GM12878 (cell line): ENCODE measurements at regions not wholly inside any gene's neighbourhood (a gene's known extent, or its start where the extent isn't known, plus 50 kb on each side); places are given as distances from the start of the nearest gene placed in this dataset.

Source experiments
- ATAC-seq: fragments of 200-7000 bp; cut with Tn5 transposase; 3 replicates; pipeline ENCODE4 v1.9.1; 2020; ENCODE audit warnings: mild to moderate bottlenecking, moderate library complexity
- BruUV-seq: library from RNA; stranded (reverse); fragments of 400-500 nt; replicated peaks from 2 replicates; lab custom pipeline; 2021; lab: Mats Ljungman, UMichigan
- CTCF ChIA-PET: fragments of 300-600 bp; sonication (Branson Sonifier 250); formaldehyde crosslinking; extraction: SDS; loops from one replicate; lab custom pipeline; 2021; ENCODE audit warnings: inconsistent platforms; lab: Yijun Ruan, JAX
- POLR2A ChIA-PET: fragments of 350-600 bp; formaldehyde crosslinking; extraction: SDS; loops from one replicate; lab custom pipeline; 2021; ENCODE audit warnings: inconsistent platforms; lab: Charles Lee
- RAD21 ChIA-PET: fragments of 300-600 bp; sonication (Branson Sonifier 250); formaldehyde crosslinking; loops from one replicate; lab custom pipeline; 2023; ENCODE audit warnings: antibody characterized with exemption; ENCODE audit not compliant: unreplicated experiment; lab: Charles Lee
- SMC1A ChIA-PET: fragments of 300-600 bp; sonication (Branson Sonifier 250); formaldehyde crosslinking; loops from one replicate; lab custom pipeline; 2023; ENCODE audit not compliant: unreplicated experiment, uncharacterized antibody; lab: Charles Lee
- DNase-seq: peaks from one replicate; pipeline ENCODE4 v3.0.0-alpha.2; 2011; ENCODE audit warnings: low read depth, low spot score
- FAIRE-seq: peaks from 3 replicates; lab custom pipeline; 2011; peaks lifted over from hg19 to GRCh38; lab: Jason Lieb, UNC
- H2AFZ ChIP-seq: 2 replicates; pipeline ENCODE4 v1.6.0; 2011; ENCODE audit warnings: low read depth, low read length, control low read depth; ENCODE audit not compliant: control insufficient read depth
- H3K27ac ChIP-seq: 2 replicates; pipeline ENCODE4 v1.5.1; 2011; ENCODE audit warnings: control low read depth; ENCODE audit not compliant: control insufficient read depth, insufficient read depth
- H3K27me3 ChIP-seq, 2 experiments: replicated peaks in 1 of 2; 2 replicates each; pipeline versions ENCODE4 v1.6.0 to v1.6.1; 2011; ENCODE audit warnings: low read length in 1 of 2; ENCODE audit not compliant: control insufficient read depth in 2 of 2, insufficient read depth in 2 of 2
- H3K36me3 ChIP-seq, 2 experiments: 2 replicates each; pipeline ENCODE4 v1.5.1; 2011; ENCODE audit warnings: low read length in 1 of 2; ENCODE audit not compliant: control insufficient read depth in 2 of 2, insufficient read depth in 2 of 2
- H3K4me1 ChIP-seq: 2 replicates; pipeline ENCODE4 v1.6.1; 2011; ENCODE audit warnings: mild to moderate bottlenecking, low read length, moderate library complexity, mixed read lengths; ENCODE audit not compliant: control insufficient read depth, insufficient read depth
- H3K4me2 ChIP-seq: 2 replicates; pipeline ENCODE4 v1.6.0; 2011; ENCODE audit warnings: control low read depth; ENCODE audit not compliant: control insufficient read depth, insufficient read depth
- H3K4me3 ChIP-seq: fragments of 200-600 bp; sonication (generic); 2 replicates; pipeline ENCODE4 v1.5.1; 2016
- H3K79me2 ChIP-seq: 2 replicates; pipeline ENCODE4 v1.6.0; 2011; ENCODE audit warnings: low read length; ENCODE audit not compliant: control insufficient read depth, insufficient read depth
- H3K9ac ChIP-seq: 2 replicates; pipeline ENCODE4 v1.8.0; 2011; ENCODE audit warnings: low read length, control low read depth, mixed read lengths; ENCODE audit not compliant: control insufficient read depth, insufficient read depth
- H3K9me3 ChIP-seq: replicated peaks from 3 replicates; pipeline ENCODE4 v1.5.1; 2011; ENCODE audit warnings: mild to moderate bottlenecking, low read length; ENCODE audit not compliant: control insufficient read depth, insufficient read depth
- H4K20me1 ChIP-seq: 2 replicates; pipeline ENCODE4 v1.6.0; 2011; ENCODE audit not compliant: control insufficient read depth, insufficient read depth
- ETV6 ChIP-seq, 2 experiments: fragments of 450-650 bp in 1 of 2; IDR thresholded peaks in 1 of 2; conservative IDR thresholded peaks in 1 of 2; 2 replicates each; pipeline ENCODE4 v1.6.1; 2014; ENCODE audit warnings: antibody characterized with exemption in 1 of 2, borderline replicate concordance in 1 of 2, low read depth in 1 of 2, mild to moderate bottlenecking in 1 of 2, moderate library complexity in 1 of 2
- KLF5 ChIP-seq: fragments of 450-650 bp; IDR thresholded peaks from 2 replicates; pipeline ENCODE4 v1.6.1; 2014; ENCODE audit warnings: mild to moderate bottlenecking; ENCODE audit not compliant: partially characterized antibody
- LARP7 ChIP-seq: fragments of 450-650 bp; IDR thresholded peaks from 2 replicates; pipeline ENCODE4 v1.6.1; 2017; ENCODE audit warnings: mild to moderate bottlenecking
- NFIC ChIP-seq: IDR thresholded peaks from 2 replicates; pipeline ENCODE4 v1.6.1; 2012; ENCODE audit warnings: low read depth, mild to moderate bottlenecking, inconsistent platforms, low read length, moderate library complexity
- NFXL1 ChIP-seq: fragments of 450-650 bp; IDR thresholded peaks from 2 replicates; pipeline ENCODE4 v1.6.1; 2017; ENCODE audit warnings: antibody characterized with exemption, mild to moderate bottlenecking, borderline replicate concordance
- ZBTB33 ChIP-seq: fragments of 450-650 bp; IDR thresholded peaks from 2 replicates; pipeline ENCODE4 v1.6.1; 2017; ENCODE audit warnings: mild to moderate bottlenecking
- WGBS: methylation state at CpG from one replicate; pipeline ENCODE4 v1.1.6; 2016; ENCODE audit warnings: low lambda C conversion rate; ENCODE audit not compliant: insufficient replicate concordance, insufficient coverage; ENCODE audit errors: missing lambda C conversion rate; 5-methylcytosine and 5-hydroxymethylcytosine counted together
- in situ Hi-C: fragments of 300-500 bp; cut with MboI; formaldehyde crosslinking; loops from 9 replicates; pipeline ENCODE4 v1.14.3; 2018; ENCODE audit warnings: mixed read lengths
- intact Hi-C: fragments of 100-400 bp; cut with micrococcal nuclease; formaldehyde crosslinking; loops from one replicate; pipeline ENCODE4 v1.14.2; 2022; ENCODE audit not compliant: unreplicated experiment

- H3K4me2 ChIP-seq: no peak overlapping the region
Measured at GRCh38 chr20:53743607-53744260, 150.1 kb upstream of the ZNF217 start.

GRCh38 chr20:53742685-53743081 lies 149.0 kb upstream of the ZNF217 start:
- no peak overlapping the region for H3K4me2 ChIP-seq
- CTCF ChIA-PET: interaction anchor here (0.7 kb wide), 1 partner anchor 96 kb away, joined by 3 read pairs; no protein-coding TSS in a partner anchor
- RAD21 ChIA-PET: interaction anchor here (0.9 to 1.5 kb wide), 3 partner anchors 9 to 98 kb away, joined by 3 to 5 read pairs (median 3); no protein-coding TSS in a partner anchor
- FAIRE-seq (no peak), ATAC-seq (no peak), DNase-seq (no peak)
- 98% methylated on average over 3 of the region's 3 CpGs for WGBS
- POLR2A ChIA-PET: interaction anchor here (1.4 kb wide), 1 partner anchor 8 kb away, joined by 4 read pairs; no protein-coding TSS in a partner anchor
- no peaks in the 10 kb centered on the region for H3K27me3 ChIP-seq
- SMC1A ChIA-PET: interaction anchor here (1.0 to 14.8 kb wide), 8 partner anchors 8 to 173 kb away, joined by 3 to 290 read pairs (median 4); no protein-coding TSS in a partner anchor
- no peaks in the 10 kb centered on the region; the same call in 1 of the 2 replicates for H3K79me2 ChIP-seq
- no peak overlapping the region for H3K4me3 ChIP-seq
- BruUV-seq: no TSS peak
- no peak overlapping the region for H2AFZ ChIP-seq
- H3K27ac ChIP-seq: no peak overlapping the region
- H3K4me1 ChIP-seq: peaks cover 33% of the 10 kb centered on the region
- intact Hi-C loops: no loop called here
- H4K20me1 ChIP-seq: no peaks in the 10 kb centered on the region
- no peaks in the 10 kb centered on the region; the same call in 1 of the 3 replicates for H3K9me3 ChIP-seq
- no peak overlapping the region for H3K9ac ChIP-seq
- H3K36me3 ChIP-seq: no peaks in the 10 kb centered on the region
- in situ Hi-C loops: loop anchor here (25.0 kb wide), 1 partner anchor 1555 kb away; the partner anchor contains the start of gene ZFP64
- TF ChIP-seq ZBTB33 (no peak), NFXL1 (peak; percentile 85; the same call in 1 of the 2 replicates), KLF5 (no peak)

More at GRCh38 chr20:53743607-53744260, 150.1 kb upstream of the ZNF217 start:
- Histone ChIP-seq H3K79me2 (no peaks in the 10 kb centered on the region), H2AFZ (no peak overlapping the region), H3K27ac (no peak overlapping the region), H3K27me3 (no peaks in the 10 kb centered on the region), H3K36me3 (no peaks in the 10 kb centered on the region), H3K4me1 (peaks cover 26% of the 10 kb centered on the region), H3K4me3 (no peak overlapping the region), H3K9ac (no peak overlapping the region), H4K20me1 (no peaks in the 10 kb centered on the region), H3K9me3 (no peaks in the 10 kb centered on the region; the same call in 2 of the 3 replicates)
- SMC1A ChIA-PET: interaction anchor here (1.6 to 14.8 kb wide), 3 partner anchors 7 to 87 kb away, joined by 3 to 290 read pairs (median 149); no protein-coding TSS in a partner anchor
- WGBS: 81% methylated on average over 11 of the region's 12 CpGs
- intact Hi-C loops (no loop called here), in situ Hi-C loops (loop anchor here (25.0 kb wide), 1 partner anchor 1556 kb away; the partner anchor contains the start of gene ZFP64)
- CTCF ChIA-PET: interaction anchor here (0.5 to 0.6 kb wide), 2 partner anchors 57 to 120 kb away, joined by 3 to 4 read pairs; no protein-coding TSS in a partner anchor
- DNase-seq (no peak), ATAC-seq (no peak), FAIRE-seq (no peak)
- no TSS peak for BruUV-seq
- POLR2A ChIA-PET: no interaction called here
- RAD21 ChIA-PET: interaction anchor here (1.2 to 1.5 kb wide), 2 partner anchors 11 to 97 kb away, joined by 3 to 5 read pairs; no protein-coding TSS in a partner anchor
- TF ChIP-seq NFIC: no peak
- peak; percentile 96 for TF ChIP-seq NFXL1
- peak in 1 of 2 experiments; percentile 97; a peak in 2 of 4 replicates for TF ChIP-seq ETV6 (conservative IDR thresholded peaks at IDR 0.05 in 1 of 2, IDR thresholded peaks at IDR 0.05 in 1 of 2; ENCODE audit: borderline replicate concordance in 1 of 2, low read depth in 1 of 2)
- no peak for TF ChIP-seq LARP7
